ENCODE measurements at regions not wholly inside any gene's neighbourhood (a gene's known extent, or its start where the extent isn't known, plus 50 kb on each side); places are given as distances from the start of the nearest gene placed in this dataset.

GRCh38 chr15:36335224-36335623 is 244.2 kb upstream of the CDIN1 start:
- no peak overlapping the region for H3K4me3 ChIP-seq (ENCODE audit: low read depth, low read length)
- DNase-seq (ENCODE audit: low read depth), result no peak
- no peak for TF ChIP-seq CTCF (conservative IDR thresholded peaks at IDR 0.05; ENCODE audit: low read depth, low read length)

DNA sequence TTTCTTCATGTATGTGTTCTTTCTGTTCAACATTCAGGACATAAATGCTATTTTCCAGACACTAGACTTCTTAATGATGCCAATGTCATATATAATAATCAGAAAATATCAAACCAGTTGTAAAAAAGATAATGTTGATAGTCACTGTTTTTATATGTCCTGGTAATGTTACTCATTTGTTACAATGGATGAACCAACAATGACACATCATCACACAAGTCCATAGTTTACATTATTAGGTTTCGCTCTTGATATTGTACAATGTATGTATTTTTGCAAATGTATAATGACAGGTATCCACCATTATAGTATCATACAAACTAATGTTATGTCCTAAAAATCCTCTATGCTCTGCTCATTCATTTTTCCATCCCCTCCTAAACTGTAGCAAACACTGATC is 243.8 kb upstream of the CDIN1 start:
- no peak overlapping the region for H3K4me3 ChIP-seq (ENCODE audit: low read depth, low read length)
- DNase-seq (ENCODE audit: low read depth), result no peak
- TF ChIP-seq CTCF (conservative IDR thresholded peaks at IDR 0.05; ENCODE audit: low read depth, low read length), result no peak

DNA sequence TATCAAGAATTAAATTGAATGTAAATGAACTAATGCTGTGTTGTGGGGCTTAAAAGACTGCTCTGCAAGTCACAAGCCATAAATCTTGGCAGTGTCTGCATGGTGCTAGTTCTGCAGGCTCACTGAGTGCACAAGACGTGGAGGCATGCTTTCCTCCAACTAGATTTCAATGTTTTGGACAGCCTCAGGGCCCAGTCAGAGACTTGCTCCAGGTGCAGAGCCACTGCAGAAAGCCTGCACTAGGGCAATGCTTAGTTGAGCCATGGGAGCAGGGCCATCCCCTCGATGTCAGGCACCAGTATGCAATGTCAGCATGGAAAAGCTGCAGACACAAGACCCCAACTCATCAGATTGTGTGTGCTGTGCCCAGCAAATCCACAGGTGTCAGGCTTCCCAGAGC is 234.5 kb upstream of the CDIN1 start:
- no peak overlapping the region for H3K4me3 ChIP-seq (ENCODE audit: low read depth, low read length)
- no peak for TF ChIP-seq CTCF (conservative IDR thresholded peaks at IDR 0.05; ENCODE audit: low read depth, low read length)
- no peak for DNase-seq (ENCODE audit: low read depth)

GRCh38 chr15:36347272-36347858 is 232.1 kb upstream of the CDIN1 start:
- DNase-seq (ENCODE audit: low read depth), result no peak
- no peak for TF ChIP-seq CTCF (conservative IDR thresholded peaks at IDR 0.05; ENCODE audit: low read depth, low read length)
- H3K4me3 ChIP-seq (ENCODE audit: low read depth, low read length), result no peak overlapping the region

DNA sequence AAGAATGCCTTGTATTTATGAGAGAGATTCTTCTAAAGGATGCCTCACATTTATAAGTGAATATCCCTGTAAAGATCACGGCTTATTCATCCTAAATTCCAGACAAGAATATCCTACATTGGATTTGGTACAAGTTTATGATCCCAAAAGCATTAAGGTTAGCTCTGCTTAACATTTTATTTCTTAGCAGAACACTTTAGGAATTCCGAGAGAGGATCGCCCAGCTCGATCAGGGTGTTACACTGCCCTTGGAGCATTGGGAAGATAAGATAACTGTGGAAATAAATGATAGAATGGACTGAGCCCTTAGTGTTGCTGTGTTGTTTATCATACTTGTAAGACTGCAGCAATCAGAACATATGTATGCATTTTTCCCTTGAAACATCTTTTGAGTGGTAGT is 223.0 kb upstream of the CDIN1 start:
- TF ChIP-seq CTCF (conservative IDR thresholded peaks at IDR 0.05; ENCODE audit: low read depth, low read length), result no peak
- H3K4me3 ChIP-seq (ENCODE audit: low read depth, low read length), result no peak overlapping the region
- no peak for DNase-seq (ENCODE audit: low read depth)

- no peak for DNase-seq (ENCODE audit: low read depth)
- no peak overlapping the region for H3K4me3 ChIP-seq (ENCODE audit: low read depth, low read length)
Measured at GRCh38 chr15:36356978-36357601, 222.3 kb upstream of the CDIN1 start.

More at GRCh38 chr15:36356978-36357601, 222.3 kb upstream of the CDIN1 start:
- no peak for TF ChIP-seq CTCF (conservative IDR thresholded peaks at IDR 0.05; ENCODE audit: low read depth, low read length)

All from epithelial cell of proximal tubule (primary cell).